Mesenchymal stem cell (in vitro differentiated cells and primary cell): ENCODE measurements at regions not wholly inside any gene's neighbourhood (a gene's known extent, or its start where the extent isn't known, plus 50 kb on each side); places are given as distances from the start of the nearest gene placed in this dataset.
A peak's percentile ranks its signal among the peaks of the same experiment; 100 is the strongest.

ENCODE experiments used
- DNase-seq: peaks from one replicate; pipeline ENCODE4 v3.0.0-alpha.2; 2013
- H2AFZ ChIP-seq: one replicate; pipeline ENCODE4 v1.6.1; 2013; ENCODE audit warnings: low read depth, mild to moderate bottlenecking, control low read depth, inconsistent platforms, low read length, moderate library complexity
- H2AK5ac ChIP-seq: 2 replicates; pipeline ENCODE4 v1.6.1; 2013; ENCODE audit warnings: low read length, moderate library complexity, mild to moderate bottlenecking, inconsistent platforms; ENCODE audit not compliant: severe bottlenecking
- H2BK120ac ChIP-seq: one replicate; pipeline ENCODE4 v1.6.1; 2013; ENCODE audit warnings: low read depth, mild to moderate bottlenecking, inconsistent platforms, low read length, moderate library complexity
- H2BK12ac ChIP-seq, 2 experiments: one replicate each; pipeline ENCODE4 v1.6.1; 2013; ENCODE audit warnings: inconsistent platforms in 2 of 2, low read length in 2 of 2, mild to moderate bottlenecking in 2 of 2, moderate library complexity in 2 of 2, control low read depth in 1 of 2
- H2BK15ac ChIP-seq: one replicate; pipeline ENCODE4 v1.6.1; 2013; ENCODE audit warnings: mild to moderate bottlenecking, low read depth, inconsistent platforms; ENCODE audit not compliant: poor library complexity, severe bottlenecking
- H2BK5ac ChIP-seq: 2 replicates; pipeline ENCODE4 v1.6.1; 2013; ENCODE audit warnings: low read depth, mild to moderate bottlenecking, low read length, control low read depth, inconsistent platforms; ENCODE audit not compliant: poor library complexity, severe bottlenecking
- H3K14ac ChIP-seq, 2 experiments: one replicate each; pipeline ENCODE4 v1.6.1; 2013; ENCODE audit warnings: inconsistent platforms in 2 of 2, low read length in 2 of 2, control low read depth in 1 of 2, mild to moderate bottlenecking in 1 of 2, moderate library complexity in 1 of 2
- H3K18ac ChIP-seq, 2 experiments: one replicate each; pipeline ENCODE4 v1.6.1; 2013; ENCODE audit warnings: inconsistent platforms in 2 of 2, low read length in 2 of 2, control low read depth in 1 of 2, low read depth in 1 of 2, mild to moderate bottlenecking in 1 of 2
- H3K23ac ChIP-seq, 2 experiments: one replicate each; pipeline ENCODE4 v1.6.1; 2013; ENCODE audit warnings: inconsistent platforms in 2 of 2, low read length in 2 of 2, mild to moderate bottlenecking in 2 of 2, moderate library complexity in 2 of 2, control low read depth in 1 of 2
- H3K27ac ChIP-seq: 2 replicates; pipeline ENCODE4 v1.5.1; 2013; ENCODE audit warnings: mild to moderate bottlenecking, moderate library complexity, low read length, control low read depth, inconsistent platforms; ENCODE audit not compliant: poor library complexity, severe bottlenecking
- H3K27me3 ChIP-seq, 2 experiments: 2 replicates each; pipeline versions ENCODE4 v1.6.1 to v1.7.0; 2013; ENCODE audit warnings: low read length in 2 of 2, mild to moderate bottlenecking in 2 of 2, moderate library complexity in 2 of 2, control low read depth in 1 of 2, inconsistent platforms in 1 of 2; ENCODE audit not compliant: control insufficient read depth in 1 of 2, insufficient read depth in 1 of 2
- H3K36me3 ChIP-seq, 2 experiments: 2 replicates each; pipeline versions ENCODE4 v1.6.1 to v1.7.0; 2013; ENCODE audit warnings: low read length in 2 of 2, control low read depth in 1 of 2, inconsistent platforms in 1 of 2, low read depth in 1 of 2, mild to moderate bottlenecking in 1 of 2; ENCODE audit not compliant: insufficient read depth in 2 of 2, control insufficient read depth in 1 of 2
- H3K4ac ChIP-seq, 2 experiments: one replicate each; pipeline ENCODE4 v1.6.1; 2013; ENCODE audit warnings: inconsistent platforms in 2 of 2, low read length in 2 of 2, mild to moderate bottlenecking in 2 of 2, moderate library complexity in 2 of 2, control low read depth in 1 of 2, low read depth in 1 of 2
- H3K4me1 ChIP-seq: 2 replicates; pipeline ENCODE4 v1.6.1; 2013; ENCODE audit warnings: low read depth, low read length, control low read depth; ENCODE audit not compliant: control insufficient read depth, insufficient read depth
- H3K4me2 ChIP-seq: 2 replicates; pipeline ENCODE4 v1.6.1; 2013; ENCODE audit warnings: low read length, mild to moderate bottlenecking, inconsistent platforms; ENCODE audit not compliant: poor library complexity, severe bottlenecking
- H3K4me3 ChIP-seq, 2 experiments: 2 replicates each; pipeline versions ENCODE4 v1.5.1 to v1.7.0; 2013; ENCODE audit warnings: low read length in 2 of 2, mild to moderate bottlenecking in 2 of 2, control low read depth in 1 of 2, low read depth in 1 of 2; ENCODE audit not compliant: insufficient read depth in 1 of 2
- H3K79me1 ChIP-seq: replicated peaks from 2 replicates; pipeline ENCODE4 v1.6.1; 2013; ENCODE audit warnings: mild to moderate bottlenecking, control low read depth, low read length, inconsistent platforms; ENCODE audit not compliant: poor library complexity, severe bottlenecking
- H3K9ac ChIP-seq: 2 replicates; pipeline ENCODE4 v1.7.0; 2013; ENCODE audit warnings: mild to moderate bottlenecking, low read length, moderate library complexity
- H3K9me3 ChIP-seq: 2 replicates; pipeline ENCODE4 v1.7.0; 2013; ENCODE audit warnings: mild to moderate bottlenecking, low read length; ENCODE audit not compliant: control insufficient read depth
- H4K8ac ChIP-seq: one replicate; pipeline ENCODE4 v1.6.1; 2013; ENCODE audit warnings: inconsistent platforms, mild to moderate bottlenecking, low read length, moderate library complexity
- H4K91ac ChIP-seq: one replicate; pipeline ENCODE4 v1.6.1; 2013; ENCODE audit warnings: mild to moderate bottlenecking, low read length, inconsistent platforms
- WGBS: methylation state at CpG from one replicate; pipeline ENCODE4 v1.1.7; 2013; ENCODE audit warnings: mixed read lengths; 5-methylcytosine and 5-hydroxymethylcytosine counted together

DNA sequence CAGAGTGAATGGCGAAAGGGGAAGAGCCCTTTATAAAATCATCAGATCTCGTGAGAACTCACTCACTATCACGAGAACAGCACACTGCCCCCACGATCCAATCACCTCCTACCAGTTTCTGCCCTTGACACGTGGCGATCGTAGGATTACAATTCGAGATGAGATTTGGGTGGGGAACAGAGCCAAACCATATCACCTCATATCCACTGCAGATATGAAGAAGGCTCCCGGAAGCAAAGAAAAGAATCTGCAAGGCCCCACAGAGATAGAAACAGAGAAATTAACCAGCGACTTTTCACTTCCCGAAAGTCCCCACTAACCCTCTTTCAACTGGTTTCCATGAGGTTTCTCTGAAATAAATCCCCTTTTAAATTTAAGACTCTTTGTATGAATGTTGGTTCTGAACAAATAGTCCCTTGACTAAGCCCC lies 86.2 kb upstream of the IRF2BP2 start:
- Histone ChIP-seq H3K14ac (no peak overlapping the region), H3K4me1 (peaks cover 10% of the 10 kb centered on the region), H2BK120ac (no peak overlapping the region), H3K4ac (no peak overlapping the region), H3K27me3 (no peaks in the 10 kb centered on the region), H2AFZ (no peak overlapping the region), H3K79me1 (no peaks in the 10 kb centered on the region), H3K23ac (no peak overlapping the region), H3K18ac (no peak overlapping the region), H3K27ac (no peak overlapping the region), H4K91ac (no peak overlapping the region), H3K9ac (no peak overlapping the region), H3K36me3 (no peaks in the 10 kb centered on the region), H3K4me3 (no peak overlapping the region), H2BK12ac (no peak overlapping the region), H2BK15ac (no peak overlapping the region), H2BK5ac (no peak overlapping the region), H3K4me2 (no peak overlapping the region), H2AK5ac (no peak overlapping the region), H4K8ac (no peak overlapping the region), H3K9me3 (no peaks in the 10 kb centered on the region)
- no peak for DNase-seq
- WGBS, result 96% methylated on average over 9 of the region's 11 CpGs

- Histone ChIP-seq H3K4me1 (peaks cover under 1% of the 10 kb centered on the region), H3K27ac (no peak overlapping the region), H3K14ac (no peak overlapping the region), H3K27me3 (no peaks in the 10 kb centered on the region), H3K4ac (no peak overlapping the region), H2BK120ac (no peak overlapping the region), H3K9me3 (no peaks in the 10 kb centered on the region), H2BK5ac (no peak overlapping the region), H2AK5ac (no peak overlapping the region), H2BK15ac (peak overlapping the region; percentile 73), H3K36me3 (no peaks in the 10 kb centered on the region), H3K18ac (peak overlapping the region in 1 of 2 experiments; percentile 43), H2BK12ac (peak overlapping the region in 1 of 2 experiments; percentile 77), H3K4me2 (no peak overlapping the region), H3K9ac (no peak overlapping the region), H4K91ac (no peak overlapping the region), H2AFZ (no peak overlapping the region), H3K23ac (no peak overlapping the region), H3K79me1 (no peaks in the 10 kb centered on the region), H3K4me3 (no peak overlapping the region), H4K8ac (no peak overlapping the region)
- DNase-seq, result no peak
- 98% methylated on average over 2 of the region's 2 CpGs for WGBS
Observed at GRCh38 chr1:234694661-234695060, 84.7 kb upstream of the IRF2BP2 start.

DNA sequence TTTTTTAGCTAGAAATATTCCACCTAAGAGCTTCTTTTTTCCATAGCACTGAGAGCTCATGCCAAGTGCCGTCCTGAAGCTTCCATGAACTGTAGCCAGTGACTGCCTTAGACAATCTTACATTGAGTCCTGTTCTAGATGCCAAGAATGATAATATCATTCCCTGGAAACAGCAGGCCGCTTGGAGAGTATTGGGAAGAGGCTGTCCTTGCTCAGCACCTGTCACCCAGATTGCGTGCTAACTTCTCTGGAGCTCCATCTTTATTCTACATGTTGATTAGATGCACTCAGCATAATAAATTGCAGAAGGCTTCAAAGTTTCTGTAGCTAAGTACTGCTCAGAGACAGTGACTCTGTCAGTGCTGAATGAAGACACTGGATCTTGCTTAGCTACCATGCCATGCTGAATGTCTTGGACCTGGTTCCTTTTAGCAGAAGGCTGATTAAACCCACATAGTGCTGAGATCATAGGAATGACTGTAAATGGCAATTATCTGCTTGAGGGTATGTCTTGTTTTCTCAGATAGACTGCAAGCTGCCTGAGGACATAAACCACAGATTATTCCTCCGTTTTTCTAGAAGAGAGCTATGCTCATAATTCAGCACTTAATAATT lies 83.1 kb upstream of the IRF2BP2 start:
- no peaks in the 10 kb centered on the region for H3K79me1 ChIP-seq
- 91% methylated on average over 3 of the region's 4 CpGs for WGBS
- no peak overlapping the region for H2BK5ac ChIP-seq
- H3K4me2 ChIP-seq, result no peak overlapping the region
- H2AK5ac ChIP-seq, result no peak overlapping the region
- no peak overlapping the region for H2BK120ac ChIP-seq
- H4K91ac ChIP-seq, result no peak overlapping the region
- H2AFZ ChIP-seq, result no peak overlapping the region
- H3K9me3 ChIP-seq, result no peaks in the 10 kb centered on the region
- H3K9ac ChIP-seq, result no peak overlapping the region
- no peak overlapping the region for H3K23ac ChIP-seq
- no peaks in the 10 kb centered on the region for H3K36me3 ChIP-seq
- DNase-seq, result no peak
- no peak overlapping the region for H3K4me3 ChIP-seq
- no peaks in the 10 kb centered on the region for H3K4me1 ChIP-seq
- no peaks in the 10 kb centered on the region for H3K27me3 ChIP-seq
- H3K14ac ChIP-seq, result no peak overlapping the region
- no peak overlapping the region for H3K4ac ChIP-seq
- no peak overlapping the region for H2BK15ac ChIP-seq
- no peak overlapping the region for H2BK12ac ChIP-seq
- H3K27ac ChIP-seq, result no peak overlapping the region
- no peak overlapping the region for H3K18ac ChIP-seq
- no peak overlapping the region for H4K8ac ChIP-seq

DNA sequence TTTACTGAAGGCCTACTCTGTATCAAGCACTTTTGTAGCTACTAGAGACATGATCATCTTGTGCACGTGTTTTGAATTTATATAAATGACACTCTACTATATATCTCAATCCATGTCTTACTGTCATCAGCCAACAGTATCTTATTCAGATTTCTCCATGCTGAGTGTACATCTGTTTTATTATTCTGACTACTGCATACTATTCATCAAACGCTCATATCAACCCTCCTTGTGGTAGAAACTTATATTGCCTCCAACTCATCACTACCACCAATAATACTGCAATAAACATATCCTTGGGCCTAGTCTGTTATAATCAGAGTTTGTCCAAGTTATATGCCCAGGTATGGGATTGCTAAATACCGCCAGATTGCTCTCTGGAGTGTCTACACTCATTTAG lies 81.6 kb upstream of the IRF2BP2 start:
- Histone ChIP-seq H3K9me3 (no peaks in the 10 kb centered on the region), H3K4me2 (no peak overlapping the region), H3K27me3 (no peaks in the 10 kb centered on the region), H3K18ac (no peak overlapping the region), H3K4me1 (no peaks in the 10 kb centered on the region), H3K14ac (no peak overlapping the region), H2BK12ac (no peak overlapping the region), H3K9ac (peak overlapping the region; percentile 34), H3K4me3 (no peak overlapping the region), H2BK5ac (no peak overlapping the region), H2BK15ac (no peak overlapping the region), H3K4ac (no peak overlapping the region), H3K36me3 (no peaks in the 10 kb centered on the region), H4K8ac (no peak overlapping the region), H3K79me1 (no peaks in the 10 kb centered on the region), H2AFZ (no peak overlapping the region), H4K91ac (no peak overlapping the region), H2AK5ac (no peak overlapping the region), H3K23ac (no peak overlapping the region), H2BK120ac (no peak overlapping the region), H3K27ac (no peak overlapping the region)
- no peak for DNase-seq
- WGBS, result 100% methylated on average over 3 of the region's 3 CpGs
